CD14-positive monocyte (primary cell): ENCODE measurements at regions not wholly inside any gene's neighbourhood (a gene's known extent, or its start where the extent isn't known, plus 50 kb on each side); places are given as distances from the start of the nearest gene placed in this dataset.

Source experiments
- DNase-seq, 3 donors: peaks; one replicate each; pipeline ENCODE4 v3.0.0-alpha.2; 2011 to 2022
- H2AFZ ChIP-seq: 2 replicates; pipeline ENCODE4 v1.6.0; 2012; ENCODE audit warnings: mild to moderate bottlenecking, low read depth, low read length, inconsistent platforms; ENCODE audit not compliant: insufficient read depth, poor library complexity, severe bottlenecking
- H3K27ac ChIP-seq, 2 donors: 1 replicate in 1 of 2; 2 replicates in 1 of 2; pipeline ENCODE4 v1.5.1; 2012 to 2013; ENCODE audit warnings: low read length in 2 of 2, control low read depth in 1 of 2, inconsistent platforms in 1 of 2, low read depth in 1 of 2, mild to moderate bottlenecking in 1 of 2
- H3K27me3 ChIP-seq, 2 donors: one replicate each; pipeline versions ENCODE4 v1.6.0 to v1.6.1; 2011 to 2013; ENCODE audit warnings: low read length in 2 of 2; ENCODE audit not compliant: control insufficient read depth in 2 of 2, insufficient read depth in 2 of 2
- H3K36me3 ChIP-seq, 2 donors: replicated peaks in 1 of 2; 1 replicate in 1 of 2; 2 replicates in 1 of 2; pipeline versions ENCODE4 v1.5.1 to v1.6.1; 2012 to 2013; ENCODE audit warnings: low read length in 2 of 2, control low read depth in 1 of 2, inconsistent platforms in 1 of 2, mild to moderate bottlenecking in 1 of 2; ENCODE audit not compliant: insufficient read depth in 2 of 2, control insufficient read depth in 1 of 2
- H3K4me1 ChIP-seq, 2 donors: 1 replicate in 1 of 2; 2 replicates in 1 of 2; pipeline versions ENCODE4 v1.5.1 to v1.6.1; 2012 to 2013; ENCODE audit warnings: low read length in 2 of 2, control low read depth in 1 of 2, inconsistent platforms in 1 of 2, mild to moderate bottlenecking in 1 of 2, moderate library complexity in 1 of 2; ENCODE audit not compliant: insufficient read depth in 2 of 2, control insufficient read depth in 1 of 2
- H3K4me2 ChIP-seq: replicated peaks from 2 replicates; pipeline ENCODE3; 2012; ENCODE audit warnings: low read length, moderate library complexity, mild to moderate bottlenecking; ENCODE audit not compliant: poor library complexity, severe bottlenecking; ENCODE audit errors: extremely low read depth
- H3K4me3 ChIP-seq, 3 experiments: fragments of 200-600 bp in 1 of 3; sonication (generic) in 1 of 3; replicated peaks in 1 of 3; 1 replicate in 2 of 3; 2 replicates in 1 of 3; pipeline ENCODE4 v1.5.1; 2011 to 2013; ENCODE audit warnings: low read length in 3 of 3, mild to moderate bottlenecking in 3 of 3, control low read depth in 2 of 3, low read depth in 2 of 3, inconsistent platforms in 1 of 3, moderate library complexity in 1 of 3
- H3K79me2 ChIP-seq: 2 replicates; pipeline ENCODE4 v1.6.0; 2012; ENCODE audit warnings: mild to moderate bottlenecking, control low read depth, inconsistent platforms, low read length, moderate library complexity; ENCODE audit not compliant: insufficient read depth
- H3K9ac ChIP-seq: 2 replicates; pipeline ENCODE4 v1.6.0; 2017; ENCODE audit warnings: low read length, mild to moderate bottlenecking; ENCODE audit not compliant: insufficient read depth, poor library complexity, severe bottlenecking
- H3K9me3 ChIP-seq, 2 donors: replicated peaks in 1 of 2; 1 replicate in 1 of 2; 2 replicates in 1 of 2; pipeline versions ENCODE4 v1.5.1 to v1.6.1; 2012 to 2013; ENCODE audit warnings: low read length in 2 of 2, control low read depth in 1 of 2; ENCODE audit not compliant: control insufficient read depth in 1 of 2, insufficient read depth in 1 of 2
- H4K20me1 ChIP-seq: 2 replicates; pipeline ENCODE4 v1.6.0; 2012; ENCODE audit warnings: mild to moderate bottlenecking, low read length, control low read depth, moderate library complexity; ENCODE audit not compliant: insufficient read depth
- H3K27ac Mint-ChIP-seq, 7 donors: one replicate each; pipeline ENCODE4 v1.8.0; 2020; ENCODE audit warnings: mild to moderate bottlenecking in 7 of 7, mixed read lengths in 7 of 7, moderate library complexity in 6 of 7, inconsistent platforms in 2 of 7
- H3K27me3 Mint-ChIP-seq, 3 donors: one replicate each; pipeline ENCODE4 v1.8.0; 2021 to 2022; ENCODE audit warnings: low read depth in 3 of 3, mild to moderate bottlenecking in 3 of 3, mixed read lengths in 3 of 3, moderate library complexity in 3 of 3, inconsistent platforms in 1 of 3
- H3K36me3 Mint-ChIP-seq, 2 donors: one replicate each; pipeline ENCODE4 v1.8.0; 2020; ENCODE audit warnings: mixed read lengths in 2 of 2, inconsistent platforms in 1 of 2, mild to moderate bottlenecking in 1 of 2
- H3K4me1 Mint-ChIP-seq: one replicate; pipeline ENCODE4 v1.8.0; 2020; ENCODE audit warnings: mild to moderate bottlenecking, mixed read lengths
- H3K4me3 Mint-ChIP-seq, 2 donors: one replicate each; pipeline ENCODE4 v1.8.0; 2020; ENCODE audit warnings: mild to moderate bottlenecking in 2 of 2, mixed read lengths in 2 of 2, moderate library complexity in 1 of 2
- H3K9me3 Mint-ChIP-seq, 7 donors: one replicate each; pipeline ENCODE4 v1.8.0; 2020 to 2022; ENCODE audit warnings: mixed read lengths in 7 of 7, mild to moderate bottlenecking in 6 of 7, moderate library complexity in 6 of 7, inconsistent platforms in 2 of 7
- CTCF ChIP-seq: fragments of 200-600 bp; IDR thresholded peaks from one replicate; pipeline ENCODE4 v1.8.0; 2022; ENCODE audit warnings: antibody characterized with exemption, mild to moderate bottlenecking
- WGBS: methylation state at CpG from one replicate; pipeline ENCODE4 v1.1.5; 2013; ENCODE audit warnings: missing lambda C conversion rate; ENCODE audit not compliant: insufficient coverage; 5-methylcytosine and 5-hydroxymethylcytosine counted together
- intact Hi-C, 2 donors: fragments of 100-400 bp; cut with micrococcal nuclease; formaldehyde crosslinking; loops; one replicate each; pipeline versions ENCODE4 v1.15.0 to v1.15.1; 2023

- Mint-ChIP-seq H3K27me3 (peaks cover 0 to 8% (median 7%) of the 10 kb centered on the region in 3 donors), H3K4me1 (peaks cover 21% of the 10 kb centered on the region), H3K36me3 (no peaks in the 10 kb centered on the region), H3K9me3 (peaks cover 0 to 14% (median 4%) of the 10 kb centered on the region in 7 donors), H3K4me3 (no peak overlapping the region), H3K27ac (no peak overlapping the region)
- intact Hi-C loops = loop anchor here in 1 of 2 donors (10.0 kb wide), 2 partner anchors 64 to 94 kb away; no protein-coding TSS in a partner anchor
- Histone ChIP-seq H3K27ac (no peak overlapping the region), H3K79me2 (no peaks in the 10 kb centered on the region), H3K36me3 (no peaks in the 10 kb centered on the region), H3K27me3 (peaks cover 0 to 2% of the 10 kb centered on the region in 2 donors), H3K4me1 (peaks cover 14 to 24% of the 10 kb centered on the region in 2 donors), H3K9me3 (peaks cover 7 to 9% of the 10 kb centered on the region in 2 donors), H4K20me1 (no peaks in the 10 kb centered on the region), H2AFZ (peak overlapping the region; percentile 50), H3K9ac (no peak overlapping the region), H3K4me3 (no peak overlapping the region), H3K4me2 (peak overlapping the region; percentile 22)
- WGBS = no CpG with 5 or more reads among the region's 6 CpGs
- DNase-seq = no peak
- TF ChIP-seq CTCF = no peak
Measured at GRCh38 chrX:39731330-39731667, 366.5 kb downstream of the BCOR start.

DNA sequence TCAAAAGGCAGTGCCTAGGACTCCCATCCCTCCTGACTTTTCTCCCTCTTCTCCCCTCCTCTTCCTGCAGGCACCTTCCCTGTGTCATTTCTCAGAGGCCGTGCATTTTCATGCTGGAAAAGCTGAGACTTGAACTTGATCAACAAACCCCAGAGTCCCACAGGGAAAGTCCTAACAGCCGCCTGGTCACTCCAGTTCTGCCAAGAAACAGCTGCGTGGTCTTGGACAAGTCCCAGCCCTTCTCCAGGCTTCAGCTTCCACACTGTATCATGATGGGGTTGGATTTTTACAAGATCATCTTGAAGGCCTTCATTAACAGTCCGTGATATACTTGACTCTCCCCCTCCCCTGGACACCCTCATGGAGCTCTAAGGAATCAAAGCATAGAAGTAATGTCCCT lies 366.0 kb downstream of the BCOR start:
- Histone ChIP-seq H3K27ac (no peak overlapping the region), H2AFZ (no peak overlapping the region), H4K20me1 (no peaks in the 10 kb centered on the region), H3K4me2 (no peak overlapping the region), H3K4me1 (peaks cover 15 to 25% of the 10 kb centered on the region in 2 donors), H3K79me2 (no peaks in the 10 kb centered on the region), H3K27me3 (peaks cover 0 to 2% of the 10 kb centered on the region in 2 donors), H3K9ac (no peak overlapping the region), H3K9me3 (peaks cover 7 to 9% of the 10 kb centered on the region in 2 donors), H3K4me3 (no peak overlapping the region), H3K36me3 (no peaks in the 10 kb centered on the region)
- Mint-ChIP-seq H3K4me3 (no peak overlapping the region), H3K4me1 (peaks cover 21% of the 10 kb centered on the region), H3K9me3 (peaks cover 0 to 14% (median 4%) of the 10 kb centered on the region in 7 donors), H3K27me3 (peaks cover 0 to 8% (median 7%) of the 10 kb centered on the region in 3 donors), H3K36me3 (no peaks in the 10 kb centered on the region), H3K27ac (no peak overlapping the region)
- no peak for TF ChIP-seq CTCF
- DNase-seq = no peak
- no CpG with 5 or more reads among the region's 4 CpGs for WGBS
- intact Hi-C loops = loop anchor here in 1 of 2 donors (10.0 kb wide), 2 partner anchors 63 to 93 kb away; no protein-coding TSS in a partner anchor
